GM23338 (cell line): ENCODE measurements at regions not wholly inside any gene's neighbourhood (a gene's known extent, or its start where the extent isn't known, plus 50 kb on each side); places are given as distances from the start of the nearest gene placed in this dataset.

Experiments used
- ATAC-seq: fragments of 200-7000 bp; cut with Tn5 transposase; 3 replicates; pipeline ENCODE4 v1.9.1; 2020
- DNase-seq: peaks from one replicate; pipeline ENCODE4 v3.0.0-alpha.2; 2015; ENCODE audit warnings: low spot score
- H2AFZ ChIP-seq: fragments of 200-600 bp; sonication (generic); 2 replicates; pipeline ENCODE4 v1.8.0; 2016; ENCODE audit warnings: antibody characterized with exemption, mild to moderate bottlenecking, moderate library complexity
- H3F3A ChIP-seq: fragments of 200-600 bp; sonication (generic); replicated peaks from 2 replicates; pipeline ENCODE4 v1.8.0; 2017; ENCODE audit warnings: antibody characterized with exemption, mixed run types, low read depth
- H3K27ac ChIP-seq: fragments of 200-600 bp; sonication (generic); 2 replicates; pipeline ENCODE4 v1.6.1; 2016; ENCODE audit warnings: low read depth
- H3K27me3 ChIP-seq: fragments of 200-600 bp; sonication (generic); 2 replicates; pipeline ENCODE4 v1.8.0; 2016; ENCODE audit warnings: mild to moderate bottlenecking, mixed run types, moderate library complexity; ENCODE audit not compliant: insufficient read depth
- H3K36me3 ChIP-seq: fragments of 200-600 bp; sonication (generic); 2 replicates; pipeline ENCODE4 v1.8.0; 2016; ENCODE audit warnings: mild to moderate bottlenecking; ENCODE audit not compliant: insufficient read depth
- H3K4me1 ChIP-seq: fragments of 200-600 bp; sonication (generic); 2 replicates; pipeline ENCODE4 v1.8.0; 2016; ENCODE audit warnings: mild to moderate bottlenecking, moderate library complexity; ENCODE audit not compliant: insufficient read depth
- H3K4me2 ChIP-seq: fragments of 200-600 bp; sonication (generic); 2 replicates; pipeline ENCODE4 v1.7.1; 2017; ENCODE audit warnings: mixed run types
- H3K4me3 ChIP-seq: fragments of 200-600 bp; sonication (generic); 2 replicates; pipeline ENCODE4 v1.6.1; 2016; ENCODE audit warnings: mixed run types
- H3K79me2 ChIP-seq: fragments of 200-600 bp; sonication (generic); replicated peaks from 2 replicates; pipeline ENCODE4 v1.8.0; 2017; ENCODE audit warnings: mild to moderate bottlenecking; ENCODE audit not compliant: insufficient read depth
- H3K9me2 ChIP-seq: fragments of 200-600 bp; sonication (generic); 2 replicates; pipeline ENCODE4 v1.8.0; 2017; ENCODE audit not compliant: insufficient read depth
- H4K20me1 ChIP-seq: fragments of 200-600 bp; sonication (generic); replicated peaks from 2 replicates; pipeline ENCODE4 v1.8.0; 2017; ENCODE audit warnings: mild to moderate bottlenecking; ENCODE audit not compliant: insufficient read depth
- H3K27ac Mint-ChIP-seq: 2 replicates; pipeline ENCODE4 v1.8.0; 2020; ENCODE audit warnings: inconsistent platforms, mild to moderate bottlenecking, moderate library complexity, mixed read lengths
- H3K27me3 Mint-ChIP-seq: 3 replicates; pipeline ENCODE4 v1.8.0; 2022; ENCODE audit warnings: low read depth, mild to moderate bottlenecking, moderate library complexity, mixed read lengths, inconsistent platforms; ENCODE audit not compliant: insufficient read depth, poor library complexity
- H3K36me3 Mint-ChIP-seq: 3 replicates; pipeline ENCODE4 v1.8.0; 2021; ENCODE audit warnings: low read depth, mild to moderate bottlenecking, inconsistent platforms, moderate library complexity, mixed read lengths
- H3K4me1 Mint-ChIP-seq: 3 replicates; pipeline ENCODE4 v1.8.0; 2020; ENCODE audit warnings: mild to moderate bottlenecking, inconsistent platforms, mixed read lengths
- H3K4me3 Mint-ChIP-seq: 3 replicates; pipeline ENCODE4 v1.8.0; 2021; ENCODE audit warnings: moderate library complexity, mild to moderate bottlenecking, inconsistent platforms, mixed read lengths
- H3K9me3 Mint-ChIP-seq: 3 replicates; pipeline ENCODE4 v1.8.0; 2020; ENCODE audit warnings: moderate library complexity, mild to moderate bottlenecking, inconsistent platforms, mixed read lengths
- CREB1 ChIP-seq: fragments of 250-450 bp; sonication (Bioruptor Pico); IDR thresholded peaks from 2 replicates; pipeline ENCODE4 v1.5.0; 2020; ENCODE audit warnings: low read depth, mild to moderate bottlenecking, moderate library complexity
- EZH2 ChIP-seq: fragments of 200-600 bp; sonication (generic); IDR thresholded peaks from one replicate; pipeline ENCODE4 v1.8.0; 2017; ENCODE audit warnings: antibody characterized with exemption, mild to moderate bottlenecking, low read depth; ENCODE audit not compliant: unreplicated experiment
- POLR2AphosphoS5 ChIP-seq: IDR thresholded peaks from 2 replicates; pipeline ENCODE4 v1.6.1; 2016; ENCODE audit warnings: antibody characterized with exemption, low read depth
- STAT1 ChIP-seq: IDR thresholded peaks from one replicate; pipeline ENCODE4 v1.6.1; 2016; ENCODE audit warnings: antibody characterized with exemption; ENCODE audit not compliant: unreplicated experiment
- ZNF114 ChIP-seq: fragments of 250-450 bp; sonication (Bioruptor Pico); IDR thresholded peaks from 2 replicates; pipeline ENCODE4 v1.5.0; 2020; ENCODE audit warnings: mild to moderate bottlenecking, moderate library complexity
- TF ChIP-seq, protein P1 (sequence below): fragments of 250-450 bp; sonication (Bioruptor Pico); IDR thresholded peaks from 2 replicates; pipeline ENCODE4 v1.5.0; 2020; ENCODE audit warnings: mild to moderate bottlenecking, moderate library complexity
- TF ChIP-seq, protein P2 (sequence below), 2 experiments: fragments of 200-600 bp in 1 of 2; sonication (generic) in 1 of 2; conservative IDR thresholded peaks; 2 replicates each; pipeline versions ENCODE4 v1.5.1 to v1.6.1; 2016 to 2017; ENCODE audit warnings: antibody characterized with exemption in 2 of 2, low read depth in 2 of 2, mild to moderate bottlenecking in 2 of 2, moderate library complexity in 1 of 2

DNA sequence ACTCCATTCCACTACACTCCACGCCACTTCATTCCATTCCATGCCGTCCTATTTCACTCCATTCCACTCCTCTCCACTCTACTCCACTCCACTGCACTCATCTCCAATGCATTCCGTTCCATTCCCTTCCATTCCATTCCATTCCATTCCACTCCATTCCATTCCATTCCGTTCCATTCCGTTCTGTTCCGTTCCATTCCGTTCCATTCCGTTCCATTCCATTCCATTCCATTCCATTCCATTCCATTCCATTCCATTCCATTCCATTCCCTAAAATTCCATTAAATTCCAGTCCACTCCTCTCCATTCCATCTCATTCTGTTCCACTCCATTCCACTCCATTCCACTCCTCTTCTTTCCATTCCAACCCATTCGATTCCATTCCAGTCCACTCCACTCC is 1139.1 kb downstream of the TSPY10 start (continued):
- TF ChIP-seq, protein P1, sequence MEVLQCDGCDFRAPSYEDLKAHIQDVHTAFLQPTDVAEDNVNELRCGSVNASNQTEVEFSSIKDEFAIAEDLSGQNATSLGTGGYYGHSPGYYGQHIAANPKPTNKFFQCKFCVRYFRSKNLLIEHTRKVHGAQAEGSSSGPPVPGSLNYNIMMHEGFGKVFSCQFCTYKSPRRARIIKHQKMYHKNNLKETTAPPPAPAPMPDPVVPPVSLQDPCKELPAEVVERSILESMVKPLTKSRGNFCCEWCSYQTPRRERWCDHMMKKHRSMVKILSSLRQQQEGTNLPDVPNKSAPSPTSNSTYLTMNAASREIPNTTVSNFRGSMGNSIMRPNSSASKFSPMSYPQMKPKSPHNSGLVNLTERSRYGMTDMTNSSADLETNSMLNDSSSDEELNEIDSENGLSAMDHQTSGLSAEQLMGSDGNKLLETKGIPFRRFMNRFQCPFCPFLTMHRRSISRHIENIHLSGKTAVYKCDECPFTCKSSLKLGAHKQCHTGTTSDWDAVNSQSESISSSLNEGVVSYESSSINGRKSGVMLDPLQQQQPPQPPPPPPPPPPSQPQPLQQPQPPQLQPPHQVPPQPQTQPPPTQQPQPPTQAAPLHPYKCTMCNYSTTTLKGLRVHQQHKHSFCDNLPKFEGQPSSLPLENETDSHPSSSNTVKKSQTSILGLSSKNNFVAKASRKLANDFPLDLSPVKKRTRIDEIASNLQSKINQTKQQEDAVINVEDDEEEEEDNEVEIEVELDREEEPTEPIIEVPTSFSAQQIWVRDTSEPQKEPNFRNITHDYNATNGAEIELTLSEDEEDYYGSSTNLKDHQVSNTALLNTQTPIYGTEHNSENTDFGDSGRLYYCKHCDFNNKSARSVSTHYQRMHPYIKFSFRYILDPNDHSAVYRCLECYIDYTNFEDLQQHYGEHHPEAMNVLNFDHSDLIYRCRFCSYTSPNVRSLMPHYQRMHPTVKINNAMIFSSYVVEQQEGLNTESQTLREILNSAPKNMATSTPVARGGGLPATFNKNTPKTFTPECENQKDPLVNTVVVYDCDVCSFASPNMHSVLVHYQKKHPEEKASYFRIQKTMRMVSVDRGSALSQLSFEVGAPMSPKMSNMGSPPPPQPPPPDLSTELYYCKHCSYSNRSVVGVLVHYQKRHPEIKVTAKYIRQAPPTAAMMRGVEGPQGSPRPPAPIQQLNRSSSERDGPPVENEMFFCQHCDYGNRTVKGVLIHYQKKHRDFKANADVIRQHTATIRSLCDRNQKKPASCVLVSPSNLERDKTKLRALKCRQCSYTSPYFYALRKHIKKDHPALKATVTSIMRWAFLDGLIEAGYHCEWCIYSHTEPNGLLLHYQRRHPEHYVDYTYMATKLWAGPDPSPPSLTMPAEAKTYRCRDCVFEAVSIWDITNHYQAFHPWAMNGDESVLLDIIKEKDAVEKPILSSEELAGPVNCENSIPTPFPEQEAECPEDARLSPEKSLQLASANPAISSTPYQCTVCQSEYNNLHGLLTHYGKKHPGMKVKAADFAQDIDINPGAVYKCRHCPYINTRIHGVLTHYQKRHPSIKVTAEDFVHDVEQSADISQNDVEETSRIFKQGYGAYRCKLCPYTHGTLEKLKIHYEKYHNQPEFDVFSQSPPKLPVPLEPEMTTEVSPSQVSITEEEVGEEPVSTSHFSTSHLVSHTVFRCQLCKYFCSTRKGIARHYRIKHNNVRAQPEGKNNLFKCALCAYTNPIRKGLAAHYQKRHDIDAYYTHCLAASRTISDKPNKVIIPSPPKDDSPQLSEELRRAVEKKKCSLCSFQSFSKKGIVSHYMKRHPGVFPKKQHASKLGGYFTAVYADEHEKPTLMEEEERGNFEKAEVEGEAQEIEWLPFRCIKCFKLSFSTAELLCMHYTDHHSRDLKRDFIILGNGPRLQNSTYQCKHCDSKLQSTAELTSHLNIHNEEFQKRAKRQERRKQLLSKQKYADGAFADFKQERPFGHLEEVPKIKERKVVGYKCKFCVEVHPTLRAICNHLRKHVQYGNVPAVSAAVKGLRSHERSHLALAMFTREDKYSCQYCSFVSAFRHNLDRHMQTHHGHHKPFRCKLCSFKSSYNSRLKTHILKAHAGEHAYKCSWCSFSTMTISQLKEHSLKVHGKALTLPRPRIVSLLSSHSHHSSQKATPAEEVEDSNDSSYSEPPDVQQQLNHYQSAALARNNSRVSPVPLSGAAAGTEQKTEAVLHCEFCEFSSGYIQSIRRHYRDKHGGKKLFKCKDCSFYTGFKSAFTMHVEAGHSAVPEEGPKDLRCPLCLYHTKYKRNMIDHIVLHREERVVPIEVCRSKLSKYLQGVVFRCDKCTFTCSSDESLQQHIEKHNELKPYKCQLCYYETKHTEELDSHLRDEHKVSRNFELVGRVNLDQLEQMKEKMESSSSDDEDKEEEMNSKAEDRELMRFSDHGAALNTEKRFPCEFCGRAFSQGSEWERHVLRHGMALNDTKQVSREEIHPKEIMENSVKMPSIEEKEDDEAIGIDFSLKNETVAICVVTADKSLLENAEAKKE (CRISPR knock-in tag) = no peak

DNA sequence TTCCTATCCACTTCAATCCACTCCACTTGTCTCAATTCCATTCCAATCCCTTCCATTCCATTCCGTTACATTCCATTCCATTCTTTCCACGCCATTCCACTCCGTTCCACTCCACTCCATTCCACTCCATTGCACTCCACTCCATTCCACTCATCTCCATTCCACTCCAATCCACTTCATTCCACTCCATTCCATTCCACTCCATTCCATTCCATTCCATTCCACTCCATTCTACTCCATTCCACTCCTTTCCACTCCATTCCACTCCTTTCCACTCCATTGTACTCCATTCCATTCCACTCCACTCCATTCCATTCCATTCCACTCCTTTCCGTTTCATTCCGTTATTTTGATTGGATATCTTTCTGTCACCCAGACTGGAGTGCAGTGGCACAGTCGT is 1158.7 kb downstream of the TSPY10 start:
- no peak overlapping the region for H2AFZ ChIP-seq
- Mint-ChIP-seq H3K36me3 (peaks cover 86% of the 10 kb centered on the region), H3K4me1 (no peaks in the 10 kb centered on the region; the same call in 2 of the 3 replicates), H3K9me3 (peaks cover 93% of the 10 kb centered on the region), H3K27ac (no peak overlapping the region), H3K27me3 (peaks cover 29% of the 10 kb centered on the region), H3K4me3 (no peak overlapping the region)
- DNase-seq (no peak), ATAC-seq (no peak)
- no peaks in the 10 kb centered on the region for H3K36me3 ChIP-seq
- H3K79me2 ChIP-seq = no peaks in the 10 kb centered on the region
- no peak overlapping the region for H3K4me3 ChIP-seq
- no peak overlapping the region for H3K27ac ChIP-seq
- no peaks in the 10 kb centered on the region for H3K4me1 ChIP-seq
- H3K9me2 ChIP-seq = no peaks in the 10 kb centered on the region
- no peaks in the 10 kb centered on the region for H4K20me1 ChIP-seq
- H3K4me2 ChIP-seq = no peak overlapping the region
- H3F3A ChIP-seq = no peaks in the 10 kb centered on the region
- no peaks in the 10 kb centered on the region for H3K27me3 ChIP-seq
- no peak for TF ChIP-seq EZH2
- TF ChIP-seq POLR2AphosphoS5 = no peak
- TF ChIP-seq, protein P1 (CRISPR knock-in tag) = no peak
- TF ChIP-seq, protein P2, sequence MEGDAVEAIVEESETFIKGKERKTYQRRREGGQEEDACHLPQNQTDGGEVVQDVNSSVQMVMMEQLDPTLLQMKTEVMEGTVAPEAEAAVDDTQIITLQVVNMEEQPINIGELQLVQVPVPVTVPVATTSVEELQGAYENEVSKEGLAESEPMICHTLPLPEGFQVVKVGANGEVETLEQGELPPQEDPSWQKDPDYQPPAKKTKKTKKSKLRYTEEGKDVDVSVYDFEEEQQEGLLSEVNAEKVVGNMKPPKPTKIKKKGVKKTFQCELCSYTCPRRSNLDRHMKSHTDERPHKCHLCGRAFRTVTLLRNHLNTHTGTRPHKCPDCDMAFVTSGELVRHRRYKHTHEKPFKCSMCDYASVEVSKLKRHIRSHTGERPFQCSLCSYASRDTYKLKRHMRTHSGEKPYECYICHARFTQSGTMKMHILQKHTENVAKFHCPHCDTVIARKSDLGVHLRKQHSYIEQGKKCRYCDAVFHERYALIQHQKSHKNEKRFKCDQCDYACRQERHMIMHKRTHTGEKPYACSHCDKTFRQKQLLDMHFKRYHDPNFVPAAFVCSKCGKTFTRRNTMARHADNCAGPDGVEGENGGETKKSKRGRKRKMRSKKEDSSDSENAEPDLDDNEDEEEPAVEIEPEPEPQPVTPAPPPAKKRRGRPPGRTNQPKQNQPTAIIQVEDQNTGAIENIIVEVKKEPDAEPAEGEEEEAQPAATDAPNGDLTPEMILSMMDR (conservative IDR thresholded peaks at IDR 0.05; ENCODE audit: low read depth in 2 of 2) = no peak
- TF ChIP-seq STAT1 = no peak
- no peak for TF ChIP-seq ZNF114 (CRISPR knock-in tag)
- TF ChIP-seq CREB1 (CRISPR knock-in tag) = no peak
